ENCODE measurements at regions not wholly inside any gene's neighbourhood (a gene's known extent, or its start where the extent isn't known, plus 50 kb on each side); places are given as distances from the start of the nearest gene placed in this dataset.

DNA sequence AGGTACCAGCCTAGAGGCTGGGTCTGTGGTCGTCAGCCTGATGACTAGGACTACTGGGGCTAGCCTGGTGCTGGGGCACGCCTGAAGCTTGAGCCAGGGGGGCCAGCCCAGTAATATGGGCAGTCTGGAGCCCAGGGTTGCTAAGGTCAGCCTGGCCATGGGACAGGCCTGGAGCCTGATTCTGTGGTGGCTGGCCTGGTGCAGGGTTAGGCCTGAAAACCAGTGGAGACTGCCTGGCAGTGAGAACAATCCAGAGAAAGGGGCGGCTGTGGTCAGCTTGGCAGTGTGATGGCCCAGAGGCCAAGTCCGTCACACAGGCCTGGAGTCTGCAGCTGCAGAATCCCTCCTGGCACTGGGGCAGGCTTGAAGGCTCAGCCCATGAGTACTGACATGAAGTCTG lies 445.8 kb downstream of the SATB2 start:
- BruUV-seq (replicated peaks) = no TSS peak
- TF ChIP-seq CTCF (conservative IDR thresholded peaks at IDR 0.05; ENCODE audit: low read depth, low read length) (no peak), EZH2 (IDR thresholded peaks at IDR 0.05; ENCODE audit: borderline replicate concordance, low read depth, low read length, poor library complexity, severe bottlenecking) (no peak)

GRCh38 chr2:198994678-198995077 lies 463.1 kb downstream of the SATB2 start:
- no peak overlapping the region for H3K4me3 ChIP-seq (ENCODE audit: low read depth, low read length, poor library complexity, severe bottlenecking)
- TF ChIP-seq EZH2 (IDR thresholded peaks at IDR 0.05; ENCODE audit: borderline replicate concordance, low read depth, low read length, poor library complexity, severe bottlenecking) = no peak
- H3K9me3 ChIP-seq (ENCODE audit: low read depth, low read length, poor library complexity, severe bottlenecking) = no peaks in the 10 kb centered on the region
- intact Hi-C loops (cut with micrococcal nuclease; ENCODE audit: unreplicated experiment) = no loop called here
- no peaks in the 10 kb centered on the region for H3K4me1 ChIP-seq (ENCODE audit: insufficient read depth, low read length, poor library complexity, severe bottlenecking)
- DNase-seq (ENCODE audit: low spot score) = no peak
- CTCF ChIA-PET = no interaction called here
- H3K27me3 ChIP-seq (replicated peaks; ENCODE audit: insufficient read depth, low read depth, low read length, poor library complexity) = no peaks in the 10 kb centered on the region
- POLR2A ChIA-PET (ENCODE audit: low non-redundant PET) = no interaction called here
- no peaks in the 10 kb centered on the region for H3K36me3 ChIP-seq (ENCODE audit: insufficient read depth, low read length, poor library complexity, severe bottlenecking)
- no peak overlapping the region for H3K27ac ChIP-seq (ENCODE audit: low read depth, low read length, poor library complexity, severe bottlenecking)
- no TSS peak for BruUV-seq (replicated peaks)

More for the DNA sequence above, 445.8 kb downstream of the SATB2 start:
- POLR2A ChIA-PET (ENCODE audit: low non-redundant PET) = no interaction called here
- no peak for DNase-seq (ENCODE audit: low spot score)
- no peaks in the 10 kb centered on the region for H3K27me3 ChIP-seq (replicated peaks; ENCODE audit: insufficient read depth, low read depth, low read length, poor library complexity)
- H3K4me3 ChIP-seq (ENCODE audit: low read depth, low read length, poor library complexity, severe bottlenecking) = no peak overlapping the region
- CTCF ChIA-PET = no interaction called here
- intact Hi-C loops (cut with micrococcal nuclease; ENCODE audit: unreplicated experiment) = no loop called here
- H3K4me1 ChIP-seq (ENCODE audit: insufficient read depth, low read length, poor library complexity, severe bottlenecking) = no peaks in the 10 kb centered on the region
- H3K9me3 ChIP-seq (ENCODE audit: low read depth, low read length, poor library complexity, severe bottlenecking) = no peaks in the 10 kb centered on the region
- no peak overlapping the region for H3K27ac ChIP-seq (ENCODE audit: low read depth, low read length, poor library complexity, severe bottlenecking)
- no peaks in the 10 kb centered on the region for H3K36me3 ChIP-seq (ENCODE audit: insufficient read depth, low read length, poor library complexity, severe bottlenecking)

DNA sequence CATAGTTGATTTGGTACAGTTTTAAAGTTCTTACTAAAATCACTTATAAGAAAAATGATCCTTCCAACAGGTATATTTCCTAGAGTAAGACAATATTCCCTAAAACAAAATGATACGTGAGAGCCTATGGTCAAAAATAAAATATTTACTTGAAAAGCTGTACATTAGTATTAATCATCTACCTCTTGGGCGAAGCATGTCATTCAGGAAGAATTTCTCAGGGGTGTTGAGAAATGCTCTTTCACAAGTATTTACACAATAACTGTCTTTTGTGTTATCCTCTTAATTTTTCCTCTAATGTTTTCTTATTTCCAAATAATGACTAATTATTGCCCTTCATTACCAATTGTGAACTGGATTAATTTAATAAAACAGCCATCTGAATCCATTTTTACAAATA lies 466.3 kb downstream of the SATB2 start:
- ChIA-PET CTCF (no interaction called here), POLR2A (ENCODE audit: low non-redundant PET) (no interaction called here)
- DNase-seq (ENCODE audit: low spot score) = no peak
- Histone ChIP-seq H3K27me3 (replicated peaks; ENCODE audit: insufficient read depth, low read depth, low read length, poor library complexity) (no peaks in the 10 kb centered on the region), H3K4me1 (ENCODE audit: insufficient read depth, low read length, poor library complexity, severe bottlenecking) (no peaks in the 10 kb centered on the region), H3K27ac (ENCODE audit: low read depth, low read length, poor library complexity, severe bottlenecking) (no peak overlapping the region), H3K36me3 (ENCODE audit: insufficient read depth, low read length, poor library complexity, severe bottlenecking) (no peaks in the 10 kb centered on the region), H3K4me3 (ENCODE audit: low read depth, low read length, poor library complexity, severe bottlenecking) (no peak overlapping the region), H3K9me3 (ENCODE audit: low read depth, low read length, poor library complexity, severe bottlenecking) (no peaks in the 10 kb centered on the region)
- intact Hi-C loops (cut with micrococcal nuclease; ENCODE audit: unreplicated experiment) = no loop called here
- TF ChIP-seq CTCF (conservative IDR thresholded peaks at IDR 0.05; ENCODE audit: low read depth, low read length) (no peak), EZH2 (IDR thresholded peaks at IDR 0.05; ENCODE audit: borderline replicate concordance, low read depth, low read length, poor library complexity, severe bottlenecking) (no peak)
- no TSS peak for BruUV-seq (replicated peaks)

DNA sequence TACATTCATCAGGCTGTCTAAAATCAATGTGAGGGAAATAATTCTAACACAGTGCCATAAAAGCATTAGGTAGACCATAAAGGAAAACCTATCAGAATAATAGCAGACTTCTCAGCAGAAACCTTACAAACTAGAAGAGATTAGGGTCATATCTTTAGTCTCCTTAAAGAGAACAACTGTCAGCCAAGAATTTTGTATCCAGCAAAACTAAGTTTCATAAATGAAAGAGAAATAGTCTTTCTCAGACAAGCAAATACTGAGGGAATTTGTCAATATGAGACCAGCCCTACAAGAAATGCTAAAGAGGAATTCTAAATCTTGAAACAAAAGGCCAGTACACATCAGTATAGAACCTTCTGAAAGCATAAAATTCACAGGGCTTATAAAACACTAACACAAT lies 482.0 kb downstream of the SATB2 start:
- intact Hi-C loops (cut with micrococcal nuclease; ENCODE audit: unreplicated experiment) = no loop called here
- CTCF ChIA-PET = no interaction called here
- no peak overlapping the region for H3K4me3 ChIP-seq (ENCODE audit: low read depth, low read length, poor library complexity, severe bottlenecking)
- no peaks in the 10 kb centered on the region for H3K4me1 ChIP-seq (ENCODE audit: insufficient read depth, low read length, poor library complexity, severe bottlenecking)
- H3K9me3 ChIP-seq (ENCODE audit: low read depth, low read length, poor library complexity, severe bottlenecking) = no peaks in the 10 kb centered on the region
- H3K27me3 ChIP-seq (replicated peaks; ENCODE audit: insufficient read depth, low read depth, low read length, poor library complexity) = no peaks in the 10 kb centered on the region
- H3K27ac ChIP-seq (ENCODE audit: low read depth, low read length, poor library complexity, severe bottlenecking) = no peak overlapping the region
- TF ChIP-seq EZH2 (IDR thresholded peaks at IDR 0.05; ENCODE audit: borderline replicate concordance, low read depth, low read length, poor library complexity, severe bottlenecking) = no peak
- no peak for TF ChIP-seq CTCF (conservative IDR thresholded peaks at IDR 0.05; ENCODE audit: low read depth, low read length)
- H3K36me3 ChIP-seq (ENCODE audit: insufficient read depth, low read length, poor library complexity, severe bottlenecking) = no peaks in the 10 kb centered on the region
- BruUV-seq (replicated peaks) = no TSS peak
- POLR2A ChIA-PET (ENCODE audit: low non-redundant PET) = no interaction called here
- no peak for DNase-seq (ENCODE audit: low spot score)

Data from A673 (cell line).